ENCODE measurements at regions not wholly inside any gene's neighbourhood (a gene's known extent, or its start where the extent isn't known, plus 50 kb on each side); places are given as distances from the start of the nearest gene placed in this dataset.

- no peak for TF ChIP-seq FOXP2 (optimal IDR thresholded peaks at IDR 0.05; ENCODE audit: borderline replicate concordance, extremely low read depth, extremely low read length, insufficient read depth)
- no peak for TF ChIP-seq POLR2AphosphoS5 (IDR thresholded peaks at IDR 0.05; ENCODE audit: low read depth, low read length)
- no peak for TF ChIP-seq TAF1 (IDR thresholded peaks at IDR 0.05; ENCODE audit: borderline replicate concordance, insufficient read depth, low read length)
- no peak for TF ChIP-seq REST (IDR thresholded peaks at IDR 0.05; ENCODE audit: insufficient read depth in 1 of 2, low read depth in 2 of 2, low read length in 2 of 2)
These were observed 300.1 kb downstream of the COG6 start for GRCh38 chr13:39955560-39955959.

Data from PFSK-1 (cell line).